CD4-positive, alpha-beta T cell (primary cell): ENCODE measurements at regions not wholly inside any gene's neighbourhood (a gene's known extent, or its start where the extent isn't known, plus 50 kb on each side); places are given as distances from the start of the nearest gene placed in this dataset.

Source experiments
- ATAC-seq: fragments of 200-7000 bp; cut with Tn5 transposase; one replicate; pipeline ENCODE4 v1.10.0; 2022; ENCODE audit warnings: mild to moderate bottlenecking; ENCODE audit not compliant: poor library complexity
- CTCF ChIA-PET: fragments of 350-600 bp; sonication (Branson Sonifier 250); formaldehyde crosslinking; loops from one replicate; lab custom pipeline; 2021; ENCODE audit warnings: antibody characterized with exemption, inconsistent platforms; lab: Charles Lee
- POLR2A ChIA-PET: fragments of 350-600 bp; sonication (Branson Sonifier 250); formaldehyde crosslinking; loops from one replicate; lab custom pipeline; 2021; ENCODE audit warnings: antibody characterized with exemption, inconsistent platforms; lab: Charles Lee
- DNase-seq, 14 experiments: peaks; one replicate each; pipeline ENCODE4 v3.0.0-alpha.2; 2013 to 2020; ENCODE audit warnings: mixed read lengths in 2 of 14
- H3K27ac ChIP-seq, 2 donors: one replicate each; pipeline versions ENCODE4 v1.5.1 to v1.7.0; 2013; ENCODE audit warnings: low read length in 2 of 2, low read depth in 1 of 2, mild to moderate bottlenecking in 1 of 2
- H3K27me3 ChIP-seq, 2 experiments: 1 replicate in 1 of 2; 2 replicates in 1 of 2; pipeline versions ENCODE4 v1.6.1 to v1.7.0; 2013; ENCODE audit warnings: low read length in 2 of 2, control low read depth in 1 of 2, mild to moderate bottlenecking in 1 of 2, moderate library complexity in 1 of 2; ENCODE audit not compliant: insufficient read depth in 2 of 2, control insufficient read depth in 1 of 2
- H3K36me3 ChIP-seq: one replicate; pipeline ENCODE4 v1.6.1; 2013; ENCODE audit warnings: low read length, control low read depth; ENCODE audit not compliant: insufficient read depth
- H3K4me1 ChIP-seq: one replicate; pipeline ENCODE4 v1.6.1; 2013; ENCODE audit warnings: low read length, control low read depth; ENCODE audit not compliant: insufficient read depth
- H3K4me3 ChIP-seq: one replicate; pipeline ENCODE4 v1.5.1; 2013; ENCODE audit warnings: mild to moderate bottlenecking, low read length, moderate library complexity
- H3K9me3 ChIP-seq, 2 experiments: 1 replicate in 1 of 2; 2 replicates in 1 of 2; pipeline versions ENCODE4 v1.6.1 to v1.7.0; 2013; ENCODE audit warnings: low read length in 2 of 2, mild to moderate bottlenecking in 2 of 2, control low read depth in 1 of 2, moderate library complexity in 1 of 2; ENCODE audit not compliant: control insufficient read depth in 1 of 2, insufficient read depth in 1 of 2
- H3K27ac Mint-ChIP-seq: one replicate; pipeline ENCODE4 v1.8.0; 2020; ENCODE audit warnings: mixed read lengths
- H3K27me3 Mint-ChIP-seq: one replicate; pipeline ENCODE4 v1.8.0; 2021; ENCODE audit warnings: mixed read lengths
- H3K36me3 Mint-ChIP-seq: one replicate; pipeline ENCODE4 v1.8.0; 2021; ENCODE audit warnings: low read depth, mixed read lengths
- H3K4me1 Mint-ChIP-seq: one replicate; pipeline ENCODE4 v1.8.0; 2021; ENCODE audit warnings: low read depth, mixed read lengths
- H3K4me3 Mint-ChIP-seq: one replicate; pipeline ENCODE4 v1.8.0; 2020; ENCODE audit warnings: mild to moderate bottlenecking, mixed read lengths
- H3K9me3 Mint-ChIP-seq: one replicate; pipeline ENCODE4 v1.8.0; 2020; ENCODE audit warnings: mixed read lengths
- CTCF ChIP-seq: fragments of 200-600 bp; IDR thresholded peaks from one replicate; pipeline ENCODE4 v1.8.0; 2022; ENCODE audit warnings: antibody characterized with exemption, mild to moderate bottlenecking
- intact Hi-C, 2 experiments: fragments of 100-400 bp; cut with DNase I in 1 of 2; cut with micrococcal nuclease in 1 of 2; formaldehyde crosslinking; loops; one replicate each; pipeline versions ENCODE4 v1.15.1 to v1.9.0; 2023 to 2025; cut with DNase I, micrococcal nuclease

GRCh38 chr1:218895064-218895587 lies 278.6 kb upstream of the LYPLAL1 start:
- intact Hi-C loops = no loop called here
- Mint-ChIP-seq H3K36me3 (no peaks in the 10 kb centered on the region), H3K4me1 (no peaks in the 10 kb centered on the region), H3K9me3 (peaks cover 5% of the 10 kb centered on the region), H3K27ac (no peak overlapping the region), H3K4me3 (no peak overlapping the region), H3K27me3 (no peaks in the 10 kb centered on the region)
- Histone ChIP-seq H3K4me1 (no peaks in the 10 kb centered on the region), H3K27me3 (no peaks in the 10 kb centered on the region), H3K36me3 (no peaks in the 10 kb centered on the region), H3K4me3 (no peak overlapping the region), H3K27ac (no peak overlapping the region), H3K9me3 (peaks cover 0 to 3% of the 10 kb centered on the region in 2 experiments)
- no peak for TF ChIP-seq CTCF
- POLR2A ChIA-PET = no interaction called here
- DNase-seq = no peak
- no peak for ATAC-seq
- CTCF ChIA-PET = no interaction called here

GRCh38 chr1:218896202-218896601 lies 277.5 kb upstream of the LYPLAL1 start:
- Histone ChIP-seq H3K27me3 (no peaks in the 10 kb centered on the region), H3K9me3 (peaks cover 0 to 3% of the 10 kb centered on the region in 2 experiments), H3K36me3 (no peaks in the 10 kb centered on the region), H3K4me3 (no peak overlapping the region), H3K4me1 (no peaks in the 10 kb centered on the region), H3K27ac (no peak overlapping the region)
- intact Hi-C loops = no loop called here
- TF ChIP-seq CTCF = no peak
- Mint-ChIP-seq H3K36me3 (no peaks in the 10 kb centered on the region), H3K27ac (no peak overlapping the region), H3K4me3 (no peak overlapping the region), H3K4me1 (no peaks in the 10 kb centered on the region), H3K9me3 (peaks cover 5% of the 10 kb centered on the region), H3K27me3 (no peaks in the 10 kb centered on the region)
- CTCF ChIA-PET = no interaction called here
- DNase-seq (no peak), ATAC-seq (no peak)
- POLR2A ChIA-PET = no interaction called here

- DNase-seq (no peak), ATAC-seq (no peak)
- Histone ChIP-seq H3K27me3 (no peaks in the 10 kb centered on the region), H3K4me1 (no peaks in the 10 kb centered on the region), H3K27ac (no peak overlapping the region), H3K9me3 (peaks cover 0 to 3% of the 10 kb centered on the region in 2 experiments), H3K4me3 (no peak overlapping the region), H3K36me3 (no peaks in the 10 kb centered on the region)
- ChIA-PET CTCF (no interaction called here), POLR2A (no interaction called here)
- Mint-ChIP-seq H3K27ac (no peak overlapping the region), H3K4me3 (no peak overlapping the region), H3K36me3 (no peaks in the 10 kb centered on the region), H3K27me3 (no peaks in the 10 kb centered on the region), H3K4me1 (no peaks in the 10 kb centered on the region), H3K9me3 (peaks cover 3% of the 10 kb centered on the region)
- TF ChIP-seq CTCF = no peak
- intact Hi-C loops = no loop called here
Observed at GRCh38 chr1:218898921-218899320, 274.8 kb upstream of the LYPLAL1 start.
